ENCODE measurements at regions not wholly inside any gene's neighbourhood (a gene's known extent, or its start where the extent isn't known, plus 50 kb on each side); places are given as distances from the start of the nearest gene placed in this dataset.

DNA sequence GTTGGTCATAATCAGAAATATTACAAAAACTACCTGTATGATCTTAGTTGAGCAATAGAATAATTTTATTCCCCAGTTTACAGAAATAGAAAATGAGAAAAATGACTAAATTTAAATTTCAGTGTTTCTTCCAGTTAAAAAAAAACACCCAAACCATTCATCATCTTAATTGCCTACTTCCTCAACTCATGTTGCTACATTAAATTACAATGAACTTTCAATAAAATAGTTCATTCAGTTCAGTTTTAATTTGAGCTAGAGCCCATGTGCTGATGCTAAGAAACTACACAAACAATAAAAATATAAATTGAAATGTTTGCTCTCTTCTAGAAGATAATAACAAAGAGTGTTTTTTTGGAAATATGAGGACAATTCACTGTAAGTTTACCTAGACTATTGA, 820.4 kb downstream of the SLITRK6 start:
- TF ChIP-seq POLR2A (IDR thresholded peaks at IDR 0.05) (no peak), CTCF (IDR thresholded peaks at IDR 0.05 in 4 of 5, conservative IDR thresholded peaks at IDR 0.05 in 1 of 5) (no peak)
